HepG2 (cell line): ENCODE measurements at regions not wholly inside any gene's neighbourhood (a gene's known extent, or its start where the extent isn't known, plus 50 kb on each side); places are given as distances from the start of the nearest gene placed in this dataset.

ENCODE experiments used
- ATAC-seq: fragments of 200-7000 bp; cut with Tn5 transposase; 3 replicates; pipeline ENCODE4 v1.9.1; 2020; ENCODE audit warnings: mild to moderate bottlenecking, moderate library complexity
- BruUV-seq: library from RNA; stranded (reverse); fragments of 400-500 nt; replicated peaks from 2 replicates; lab custom pipeline; 2021; lab: Mats Ljungman, UMichigan
- CTCF ChIA-PET: fragments of 300-600 bp; formaldehyde crosslinking; extraction: SDS; loops from one replicate; lab custom pipeline; 2021; ENCODE audit warnings: low total read pairs, inconsistent platforms, low intra/inter-chr PET ratio; lab: Yijun Ruan, JAX
- POLR2A ChIA-PET: fragments of 350-600 bp; sonication (Branson Sonifier 250); formaldehyde crosslinking; loops from one replicate; lab custom pipeline; 2020; ENCODE audit warnings: antibody characterized with exemption, inconsistent platforms; lab: Yijun Ruan, JAX
- DNase-seq: peaks from one replicate; pipeline ENCODE4 v3.0.0-alpha.2; 2015; ENCODE audit warnings: low spot score
- FAIRE-seq: peaks from 3 replicates; lab custom pipeline; 2011; peaks lifted over from hg19 to GRCh38; lab: Jason Lieb, UNC
- H2AFZ ChIP-seq: one replicate; pipeline ENCODE4 v1.6.1; 2011; ENCODE audit warnings: low read length, inconsistent platforms
- H3K27ac ChIP-seq: fragments of 300-600 bp; 3 replicates; pipeline ENCODE4 v1.8.0; 2011; ENCODE audit warnings: mixed run types, mild to moderate bottlenecking, mixed read lengths, low read length, inconsistent platforms; ENCODE audit not compliant: insufficient read depth; ENCODE audit errors: extremely low read length
- H3K27me3 ChIP-seq, 2 experiments: fragments of 200-600 bp in 1 of 2; 2 replicates in 1 of 2; 3 replicates in 1 of 2; pipeline versions ENCODE4 v1.6.0 to v1.8.0; 2011; ENCODE audit warnings: low read length in 2 of 2, mild to moderate bottlenecking in 2 of 2, moderate library complexity in 2 of 2, inconsistent platforms in 1 of 2; ENCODE audit not compliant: insufficient read depth in 2 of 2, control insufficient read depth in 1 of 2
- H3K36me3 ChIP-seq, 2 experiments: fragments of 200-600 bp in 1 of 2; replicated peaks in 1 of 2; 2 replicates in 1 of 2; 3 replicates in 1 of 2; pipeline versions ENCODE4 v1.5.1 to v1.8.0; 2011; ENCODE audit warnings: low read length in 2 of 2, inconsistent platforms in 1 of 2; ENCODE audit not compliant: insufficient read depth in 2 of 2, control insufficient read depth in 1 of 2
- H3K4me1 ChIP-seq: 2 replicates; pipeline ENCODE4 v1.5.1; 2012; ENCODE audit warnings: low read length, inconsistent platforms; ENCODE audit not compliant: insufficient read depth
- H3K4me2 ChIP-seq: 2 replicates; pipeline ENCODE4 v1.6.0; 2011; ENCODE audit warnings: low read depth, low read length, inconsistent platforms
- H3K4me3 ChIP-seq, 3 experiments: fragments of 200-600 bp in 1 of 3; sonication (generic), shearing (Covaris generic) in 1 of 3; replicated peaks in 1 of 3; 2 replicates each; pipeline ENCODE4 v1.5.1; 2011 to 2016; ENCODE audit warnings: low read length in 3 of 3, inconsistent platforms in 2 of 3, low read depth in 2 of 3, mild to moderate bottlenecking in 2 of 3, control low read depth in 1 of 3, mixed read lengths in 1 of 3; ENCODE audit not compliant: insufficient read depth in 1 of 3
- H3K79me2 ChIP-seq: one replicate; pipeline ENCODE4 v1.6.1; 2011; ENCODE audit warnings: low read length, inconsistent platforms; ENCODE audit not compliant: insufficient read depth
- H3K9ac ChIP-seq: 2 replicates; pipeline ENCODE4 v1.6.0; 2011; ENCODE audit warnings: mild to moderate bottlenecking, low read depth, low read length, inconsistent platforms; ENCODE audit not compliant: insufficient read depth
- H3K9me3 ChIP-seq: 2 replicates; pipeline ENCODE4 v1.5.1; 2012; ENCODE audit warnings: mild to moderate bottlenecking, low read length
- H4K20me1 ChIP-seq: 2 replicates; pipeline ENCODE4 v1.6.0; 2011; ENCODE audit warnings: inconsistent platforms, mild to moderate bottlenecking, low read length, moderate library complexity; ENCODE audit not compliant: insufficient read depth
- ETV5 ChIP-seq: IDR thresholded peaks from 2 replicates; pipeline ENCODE4 v1.6.1; 2018; ENCODE audit warnings: missing biosample characterization, missing genetic modification reagents, inconsistent platforms, borderline replicate concordance
- FLYWCH1 ChIP-seq: sonication (generic); formaldehyde crosslinking; IDR thresholded peaks from 2 replicates; pipeline ENCODE4 v1.8.1; 2023; ENCODE audit warnings: mild to moderate bottlenecking, missing genetic modification reagents
- MAFK ChIP-seq, 2 experiments: IDR thresholded peaks in 1 of 2; conservative IDR thresholded peaks in 1 of 2; 2 replicates each; pipeline ENCODE4 v1.6.1; 2011; ENCODE audit warnings: improper control_type of control experiment in 2 of 2, low read length in 2 of 2
- MEIS1 ChIP-seq: sonication (generic); formaldehyde crosslinking; IDR thresholded peaks from 2 replicates; pipeline ENCODE4 v1.9.0; 2021; ENCODE audit warnings: mild to moderate bottlenecking, missing genetic modification reagents, moderate library complexity, borderline replicate concordance
- MXI1 ChIP-seq: IDR thresholded peaks from 3 replicates; pipeline ENCODE4 v1.6.1; 2012; ENCODE audit warnings: low read depth, low read length, inconsistent platforms, borderline replicate concordance
- NFE2L1 ChIP-seq: sonication (generic); formaldehyde crosslinking; IDR thresholded peaks from 2 replicates; pipeline ENCODE4 v1.4.0; 2020; ENCODE audit warnings: missing genetic modification reagents, mild to moderate bottlenecking, borderline replicate concordance
- NFYB ChIP-seq: sonication (generic); formaldehyde crosslinking; IDR thresholded peaks from 2 replicates; pipeline ENCODE4 v1.4.0; 2020; ENCODE audit warnings: missing genetic modification reagents
- ZNF10 ChIP-seq: sonication (generic); formaldehyde crosslinking; IDR thresholded peaks from 2 replicates; pipeline ENCODE4 v1.4.0; 2020; ENCODE audit warnings: mild to moderate bottlenecking, low read depth, missing genetic modification reagents, borderline replicate concordance
- ZNF160 ChIP-seq: sonication (generic); formaldehyde crosslinking; IDR thresholded peaks from 2 replicates; pipeline ENCODE4 v1.8.0; 2022; ENCODE audit warnings: mild to moderate bottlenecking, inconsistent platforms, missing genetic modification reagents
- ZNF251 ChIP-seq: sonication (generic); formaldehyde crosslinking; IDR thresholded peaks from 2 replicates; pipeline ENCODE4 v1.9.0; 2021; ENCODE audit warnings: mild to moderate bottlenecking, missing genetic modification reagents
- ZNF644 ChIP-seq: IDR thresholded peaks from 2 replicates; pipeline ENCODE4 v1.6.1; 2016; ENCODE audit warnings: low read depth
- ZNF781 ChIP-seq: sonication (generic); formaldehyde crosslinking; IDR thresholded peaks from 2 replicates; pipeline ENCODE4 v1.5.1; 2020; ENCODE audit warnings: borderline replicate concordance, mild to moderate bottlenecking, missing genetic modification reagents; ENCODE audit errors: not compliant biosample characterization
- ZNF879 ChIP-seq: sonication (generic); formaldehyde crosslinking; IDR thresholded peaks from 2 replicates; pipeline ENCODE4 v1.8.1; 2023; ENCODE audit warnings: missing genetic modification reagents
- WGBS: methylation state at CpG from one replicate; pipeline ENCODE4 v1.1.6; 2017; ENCODE audit warnings: low lambda C conversion rate; 5-methylcytosine and 5-hydroxymethylcytosine counted together
- in situ Hi-C: cut with HindIII; loops from 2 replicates; pipeline ENCODE4 v1.10.0; 2017; ENCODE audit warnings: low pct_unique_long_range_greater_than_20kb; ENCODE audit not compliant: extremely low pct_ligation_motif_present
- intact Hi-C: fragments of 100-400 bp; cut with micrococcal nuclease; formaldehyde crosslinking; loops from one replicate; pipeline ENCODE4 v1.10.0; 2022; ENCODE audit not compliant: unreplicated experiment
- TF ChIP-seq, protein P1 (sequence below): sonication (generic); formaldehyde crosslinking; IDR thresholded peaks from 2 replicates; pipeline ENCODE4 v1.4.0; 2020; ENCODE audit warnings: mild to moderate bottlenecking, missing genetic modification reagents, borderline replicate concordance
- TF ChIP-seq, protein P2 (sequence below): sonication (generic); formaldehyde crosslinking; IDR thresholded peaks from 2 replicates; pipeline ENCODE4 v1.5.0; 2020; ENCODE audit warnings: missing genetic modification reagents

DNA sequence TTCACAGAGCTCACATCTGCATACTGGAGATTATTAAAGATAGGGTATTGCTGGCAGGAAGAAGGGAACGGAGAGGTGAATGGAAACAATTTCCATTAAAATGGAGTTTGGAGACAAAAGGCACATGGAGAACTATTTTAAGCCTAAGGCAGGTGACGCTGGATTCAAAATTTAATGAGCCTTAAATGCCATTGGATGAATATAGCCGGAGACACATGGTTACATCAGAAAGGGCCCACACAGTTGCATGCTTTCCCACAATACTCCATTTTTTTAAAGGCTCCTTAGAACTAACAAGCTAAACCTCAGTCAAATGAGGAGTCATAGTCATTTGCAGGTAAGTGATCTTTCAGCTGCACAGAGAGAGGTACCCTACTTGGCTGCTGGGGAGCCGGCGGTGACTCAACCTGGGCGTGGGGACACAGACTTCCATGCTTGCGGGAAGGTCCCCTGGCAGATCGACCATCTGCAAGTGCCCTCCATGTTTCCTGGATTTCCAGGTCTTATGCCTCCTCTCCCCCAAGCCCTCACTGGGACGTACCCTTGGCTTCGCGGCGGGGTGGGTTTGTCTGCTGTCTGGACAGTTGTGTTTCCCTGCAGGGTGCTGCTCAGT, 259.2 kb downstream of the CBLN1 start:
- Histone ChIP-seq H2AFZ (no peak overlapping the region), H3K9ac (no peak overlapping the region), H3K27ac (no peak overlapping the region), H3K4me1 (no peaks in the 10 kb centered on the region), H3K79me2 (no peaks in the 10 kb centered on the region), H3K4me3 (no peak overlapping the region), H4K20me1 (no peaks in the 10 kb centered on the region), H3K9me3 (no peaks in the 10 kb centered on the region), H3K27me3 (peaks cover 0 to 26% of the 10 kb centered on the region in 2 experiments; a peak in 2 of 5 replicates), H3K36me3 (no peaks in the 10 kb centered on the region), H3K4me2 (no peak overlapping the region)
- BruUV-seq, result no TSS peak
- CTCF ChIA-PET, result no interaction called here
- FAIRE-seq, result no peak
- POLR2A ChIA-PET, result no interaction called here
- ATAC-seq, result no peak
- no peak for DNase-seq
- in situ Hi-C loops (no loop called here), intact Hi-C loops (no loop called here)
- WGBS, result 66% methylated on average over 9 of the region's 12 CpGs
- TF ChIP-seq ETV5 (CRISPR knock-in tag), result no peak
- no peak for TF ChIP-seq ZNF781 (CRISPR knock-in tag)
- TF ChIP-seq MEIS1 (CRISPR knock-in tag), result no peak
- TF ChIP-seq FLYWCH1, result no peak
- no peak for TF ChIP-seq ZNF160
- TF ChIP-seq, protein P1, sequence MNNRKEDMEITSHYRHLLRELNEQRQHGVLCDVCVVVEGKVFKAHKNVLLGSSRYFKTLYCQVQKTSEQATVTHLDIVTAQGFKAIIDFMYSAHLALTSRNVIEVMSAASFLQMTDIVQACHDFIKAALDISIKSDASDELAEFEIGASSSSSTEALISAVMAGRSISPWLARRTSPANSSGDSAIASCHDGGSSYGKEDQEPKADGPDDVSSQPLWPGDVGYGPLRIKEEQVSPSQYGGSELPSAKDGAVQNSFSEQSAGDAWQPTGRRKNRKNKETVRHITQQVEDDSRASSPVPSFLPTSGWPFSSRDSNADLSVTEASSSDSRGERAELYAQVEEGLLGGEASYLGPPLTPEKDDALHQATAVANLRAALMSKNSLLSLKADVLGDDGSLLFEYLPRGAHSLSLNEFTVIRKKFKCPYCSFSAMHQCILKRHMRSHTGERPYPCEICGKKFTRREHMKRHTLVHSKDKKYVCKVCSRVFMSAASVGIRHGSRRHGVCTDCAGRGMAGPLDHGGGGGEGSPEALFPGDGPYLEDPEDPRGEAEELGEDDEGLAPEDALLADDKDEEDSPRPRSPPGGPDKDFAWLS, result no peak
- TF ChIP-seq ZNF879 (CRISPR knock-in tag), result no peak
- TF ChIP-seq, protein P2, sequence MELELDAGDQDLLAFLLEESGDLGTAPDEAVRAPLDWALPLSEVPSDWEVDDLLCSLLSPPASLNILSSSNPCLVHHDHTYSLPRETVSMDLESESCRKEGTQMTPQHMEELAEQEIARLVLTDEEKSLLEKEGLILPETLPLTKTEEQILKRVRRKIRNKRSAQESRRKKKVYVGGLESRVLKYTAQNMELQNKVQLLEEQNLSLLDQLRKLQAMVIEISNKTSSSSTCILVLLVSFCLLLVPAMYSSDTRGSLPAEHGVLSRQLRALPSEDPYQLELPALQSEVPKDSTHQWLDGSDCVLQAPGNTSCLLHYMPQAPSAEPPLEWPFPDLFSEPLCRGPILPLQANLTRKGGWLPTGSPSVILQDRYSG (CRISPR knock-in tag), result no peak
- no peak for TF ChIP-seq ZNF10 (CRISPR knock-in tag)
- no peak for TF ChIP-seq NFE2L1 (CRISPR knock-in tag)
- TF ChIP-seq MAFK (conservative IDR thresholded peaks at IDR 0.05 in 1 of 2, IDR thresholded peaks at IDR 0.05 in 1 of 2; ENCODE audit: low read length in 2 of 2), result no peak
- TF ChIP-seq NFYB (CRISPR knock-in tag), result no peak
- TF ChIP-seq ZNF251 (CRISPR knock-in tag), result no peak
- TF ChIP-seq ZNF644 (CRISPR knock-in tag), result no peak
- no peak for TF ChIP-seq MXI1
